GM12875 (cell line): ENCODE measurements at regions not wholly inside any gene's neighbourhood (a gene's known extent, or its start where the extent isn't known, plus 50 kb on each side); places are given as distances from the start of the nearest gene placed in this dataset.
"Not testable (repeated sequence)": the region's sequence is repeated elsewhere in the genome, so short reads cannot be mapped to it uniquely, and the experiment has no call there.

Experiments
- H3K4me3 ChIP-seq: one replicate; pipeline ENCODE4 v1.5.1; 2011; ENCODE audit warnings: low read depth, low read length, control low read depth
- TF ChIP-seq, protein P1 (sequence below): IDR thresholded peaks from 2 replicates; pipeline ENCODE4 v1.5.1; 2011; ENCODE audit warnings: low read depth, mild to moderate bottlenecking, control low read depth, inconsistent platforms, low read length, moderate library complexity, borderline replicate concordance; ENCODE audit not compliant: insufficient read depth

DNA sequence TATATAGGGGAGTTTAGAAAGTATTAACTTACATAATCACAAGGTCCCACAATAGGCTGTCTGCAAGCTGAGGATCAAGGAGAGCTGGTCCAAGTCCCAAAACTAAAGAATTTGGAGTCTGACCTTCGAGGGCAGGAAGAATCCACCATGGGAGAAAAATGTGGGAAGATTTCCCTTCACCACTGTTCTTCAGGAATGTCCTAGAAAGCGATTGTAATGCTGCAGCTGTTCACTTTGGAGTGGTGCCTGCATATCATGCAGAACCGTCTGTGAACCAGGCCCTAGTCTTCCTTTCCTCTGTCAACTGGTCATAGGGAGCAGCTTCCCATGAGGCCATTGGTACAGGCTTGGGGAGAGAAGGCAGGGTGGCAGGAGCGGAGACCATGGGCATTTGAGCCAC lies 497.9 kb upstream of the ARPP21 start:
- H3K4me3 ChIP-seq = no peak overlapping the region
- TF ChIP-seq, protein P1, sequence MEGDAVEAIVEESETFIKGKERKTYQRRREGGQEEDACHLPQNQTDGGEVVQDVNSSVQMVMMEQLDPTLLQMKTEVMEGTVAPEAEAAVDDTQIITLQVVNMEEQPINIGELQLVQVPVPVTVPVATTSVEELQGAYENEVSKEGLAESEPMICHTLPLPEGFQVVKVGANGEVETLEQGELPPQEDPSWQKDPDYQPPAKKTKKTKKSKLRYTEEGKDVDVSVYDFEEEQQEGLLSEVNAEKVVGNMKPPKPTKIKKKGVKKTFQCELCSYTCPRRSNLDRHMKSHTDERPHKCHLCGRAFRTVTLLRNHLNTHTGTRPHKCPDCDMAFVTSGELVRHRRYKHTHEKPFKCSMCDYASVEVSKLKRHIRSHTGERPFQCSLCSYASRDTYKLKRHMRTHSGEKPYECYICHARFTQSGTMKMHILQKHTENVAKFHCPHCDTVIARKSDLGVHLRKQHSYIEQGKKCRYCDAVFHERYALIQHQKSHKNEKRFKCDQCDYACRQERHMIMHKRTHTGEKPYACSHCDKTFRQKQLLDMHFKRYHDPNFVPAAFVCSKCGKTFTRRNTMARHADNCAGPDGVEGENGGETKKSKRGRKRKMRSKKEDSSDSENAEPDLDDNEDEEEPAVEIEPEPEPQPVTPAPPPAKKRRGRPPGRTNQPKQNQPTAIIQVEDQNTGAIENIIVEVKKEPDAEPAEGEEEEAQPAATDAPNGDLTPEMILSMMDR = no peak

DNA sequence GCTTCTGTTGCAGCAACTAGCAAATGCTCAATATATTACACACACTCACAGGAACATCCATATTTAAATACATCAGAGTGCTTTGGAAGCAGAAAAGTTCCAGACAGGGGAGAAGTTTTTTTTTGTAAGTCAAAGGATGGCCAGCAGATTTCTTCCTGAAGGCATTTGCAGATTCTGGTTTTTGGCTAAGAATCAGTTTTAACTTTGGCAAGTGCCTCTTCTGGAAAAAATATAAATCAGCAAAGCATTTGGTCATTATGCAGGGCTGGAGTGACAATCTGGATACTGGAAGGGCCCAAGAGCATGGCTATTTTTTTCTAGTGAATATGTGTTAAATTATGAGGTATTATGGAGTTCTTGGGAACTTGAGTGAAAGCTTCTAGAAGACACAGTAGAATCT lies 495.3 kb upstream of the ARPP21 start:
- H3K4me3 ChIP-seq = no peak overlapping the region
- TF ChIP-seq, protein P1 = no peak

DNA sequence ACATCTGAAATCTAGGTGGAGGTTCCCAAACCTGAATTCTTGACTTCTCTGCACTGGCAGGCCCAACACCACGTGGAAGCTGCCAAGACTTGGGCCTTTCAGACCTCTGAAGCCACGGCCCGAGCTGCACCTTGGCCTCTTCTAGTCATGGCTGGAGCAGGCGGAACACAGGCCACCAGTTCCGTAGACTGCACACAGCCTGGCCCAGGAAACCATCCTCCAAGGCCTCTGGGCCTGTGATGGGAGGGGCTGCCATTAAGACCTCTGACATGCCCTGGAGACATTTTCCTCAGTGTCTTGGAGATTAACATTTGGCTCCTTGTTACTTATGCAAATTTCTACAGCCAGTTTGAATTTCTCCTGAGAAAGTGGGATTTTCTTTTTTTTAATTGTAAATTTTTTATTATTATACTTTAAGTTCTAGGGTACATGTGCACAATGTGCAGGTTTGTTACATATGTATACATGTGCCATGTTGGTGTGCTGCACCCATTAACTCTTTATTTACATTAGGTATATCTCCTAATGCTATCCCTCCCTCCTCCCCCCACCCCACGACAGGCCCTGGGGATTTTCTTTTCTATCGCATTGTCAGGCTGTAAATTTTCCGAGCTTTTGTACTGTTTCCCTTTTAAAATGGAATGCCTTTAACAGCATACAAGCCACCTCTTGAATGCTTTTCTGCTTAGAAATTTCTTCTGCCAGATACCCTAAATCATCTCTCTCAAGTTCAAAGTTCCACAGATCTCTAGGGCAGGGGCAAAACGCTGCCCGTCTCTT lies 492.9 kb upstream of the ARPP21 start:
- not testable (repeated sequence) for H3K4me3 ChIP-seq

DNA sequence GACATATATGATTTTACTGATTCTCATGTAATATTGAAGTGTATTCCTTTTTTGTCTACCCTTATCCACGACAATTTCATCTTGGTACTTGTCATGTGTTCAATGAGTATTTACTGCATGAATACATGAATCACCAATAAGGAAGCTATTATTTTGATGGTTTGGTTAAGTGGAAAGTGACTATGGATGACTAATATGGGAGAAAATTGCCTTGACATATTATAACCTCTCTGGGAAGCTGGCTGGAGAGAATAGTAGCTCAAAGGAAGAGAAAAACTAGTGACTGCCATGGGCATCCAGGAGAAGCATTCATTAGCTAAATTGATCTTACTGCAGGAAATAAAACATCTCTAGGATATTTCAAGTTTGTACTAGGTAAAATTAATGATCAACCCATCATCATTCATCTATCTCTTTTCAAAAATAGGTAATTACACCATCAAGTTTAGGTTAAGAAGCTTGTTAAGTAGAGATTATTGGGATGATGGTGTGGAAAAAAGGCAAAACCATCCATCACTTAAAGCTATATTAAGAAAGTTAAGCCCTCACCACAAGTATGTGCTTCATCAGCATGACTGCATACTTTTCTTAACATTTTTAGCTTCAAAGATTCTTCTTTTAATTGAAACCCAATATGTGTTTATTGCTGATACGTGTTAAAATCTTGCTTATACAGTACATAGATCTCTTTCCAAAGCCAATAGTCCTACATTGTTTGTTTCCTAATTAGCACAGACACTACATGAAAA lies 455.2 kb upstream of the ARPP21 start:
- TF ChIP-seq, protein P1 = no peak
- H3K4me3 ChIP-seq = no peak overlapping the region

DNA sequence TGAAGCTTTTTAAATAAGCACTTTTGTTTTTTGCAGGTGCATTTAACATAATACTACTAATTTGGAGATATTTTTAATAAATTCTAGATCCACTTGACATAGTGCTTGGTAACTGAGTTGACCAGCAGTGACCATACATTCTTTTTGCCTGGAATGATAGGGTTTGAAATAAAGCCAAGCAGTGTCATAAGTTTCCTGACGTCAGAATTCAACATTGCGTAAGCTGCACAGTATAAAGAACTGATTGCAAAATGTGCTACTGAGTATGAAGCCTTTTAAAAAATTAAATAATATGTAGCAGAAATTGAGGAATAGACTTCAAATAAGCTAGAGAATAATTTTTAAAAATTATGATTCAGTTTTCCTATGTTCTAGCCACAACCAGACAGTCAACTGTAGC lies 454.6 kb upstream of the ARPP21 start:
- TF ChIP-seq, protein P1 = no peak
- H3K4me3 ChIP-seq = no peak overlapping the region

DNA sequence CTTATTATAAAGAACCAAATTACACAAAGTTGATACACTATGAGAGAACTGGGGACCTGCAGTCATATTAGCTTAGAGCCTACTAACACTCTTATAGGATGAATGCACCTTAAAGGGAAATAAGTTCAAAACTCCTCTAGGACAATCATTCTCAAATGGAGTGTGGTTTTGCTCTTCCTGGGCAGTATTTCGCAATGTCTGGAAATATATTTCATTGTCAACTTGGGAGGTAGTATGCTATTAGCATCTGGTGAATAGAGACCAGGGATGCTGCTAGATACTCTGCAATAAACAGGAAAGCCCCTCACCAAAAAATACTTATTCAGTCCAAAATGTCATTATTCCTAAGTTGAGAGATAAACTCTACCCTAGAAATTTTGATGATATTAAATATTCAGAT lies 451.4 kb upstream of the ARPP21 start:
- no peak overlapping the region for H3K4me3 ChIP-seq
- TF ChIP-seq, protein P1 = no peak

DNA sequence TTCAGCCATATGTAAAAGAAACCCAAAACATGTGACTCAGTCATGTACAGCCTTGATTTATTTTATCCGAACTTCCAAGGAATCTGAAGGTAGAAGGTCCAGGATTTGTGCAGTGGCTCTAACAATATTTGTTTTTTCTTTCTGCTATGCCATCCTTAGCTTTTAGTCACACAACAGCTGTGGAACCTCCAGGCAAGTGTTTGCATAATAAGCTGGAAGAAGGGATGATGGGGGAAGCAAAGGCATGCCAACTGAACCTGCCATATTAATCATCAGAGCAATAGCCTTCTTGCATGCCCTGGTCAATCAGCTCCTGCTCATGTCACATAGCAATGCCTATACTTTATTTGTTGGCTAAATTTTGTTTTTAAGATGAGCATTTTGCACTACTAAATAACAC lies 444.7 kb upstream of the ARPP21 start:
- TF ChIP-seq, protein P1 = no peak

More for the DNA sequence above, 444.7 kb upstream of the ARPP21 start:
- H3K4me3 ChIP-seq = no peak overlapping the region
